Right lobe of liver (tissue), 6 donors: ENCODE measurements at regions not wholly inside any gene's neighbourhood (a gene's known extent, or its start where the extent isn't known, plus 50 kb on each side); places are given as distances from the start of the nearest gene placed in this dataset.

Source experiments
- ATAC-seq, 4 donors: fragments of 200-7000 bp; cut with Tn5 transposase; one replicate each; pipeline ENCODE4 v1.9.1; 2020; ENCODE audit warnings: mild to moderate bottlenecking in 4 of 4, moderate library complexity in 4 of 4
- DNase-seq, 3 donors: peaks; one replicate each; pipeline ENCODE4 v3.0.0-alpha.2; 2020
- H3K27ac ChIP-seq, 3 donors: fragments of 200-600 bp; one replicate each; pipeline ENCODE4 v1.8.0; 2022
- H3K27me3 ChIP-seq, 2 donors: fragments of 200-600 bp; one replicate each; pipeline ENCODE4 v1.8.0; 2022
- H3K36me3 ChIP-seq, 4 donors: fragments of 200-600 bp; sonication (generic) in 1 of 4; one replicate each; pipeline versions ENCODE4 v1.5.1 to v1.8.0; 2017 to 2022; ENCODE audit warnings: control low read depth in 1 of 4
- H3K4me1 ChIP-seq, 4 donors: fragments of 200-600 bp; sonication (generic) in 1 of 4; one replicate each; pipeline versions ENCODE4 v1.5.1 to v1.8.0; 2017 to 2022; ENCODE audit warnings: control low read depth in 1 of 4
- H3K4me3 ChIP-seq, 3 donors: fragments of 200-600 bp; one replicate each; pipeline ENCODE4 v1.8.0; 2022
- H3K9me3 ChIP-seq, 4 donors: fragments of 200-600 bp; sonication (generic) in 1 of 4; one replicate each; pipeline versions ENCODE4 v1.5.1 to v1.8.0; 2017 to 2022; ENCODE audit warnings: control low read depth in 1 of 4
- POLR2A ChIP-seq: fragments of 450-650 bp; IDR thresholded peaks from one replicate; pipeline ENCODE4 v1.6.1; 2017; ENCODE audit warnings: antibody characterized with exemption, mild to moderate bottlenecking
- WGBS: methylation state at CpG from one replicate; pipeline ENCODE4 v1.1.6; 2018; ENCODE audit warnings: low coverage, low lambda C conversion rate; ENCODE audit not compliant: insufficient coverage; ENCODE audit errors: missing lambda C conversion rate; 5-methylcytosine and 5-hydroxymethylcytosine counted together
- intact Hi-C, 2 donors: fragments of 100-400 bp; cut with DNase I; formaldehyde crosslinking; loops; one replicate each; pipeline versions ENCODE4 v1.11.2 to v1.14.1; 2022
- TF ChIP-seq, protein P1 (sequence below), 4 donors: fragments of 200-600 bp in 3 of 4; fragments of 450-650 bp in 1 of 4; IDR thresholded peaks; one replicate each; pipeline versions ENCODE4 v1.5.1 to v1.8.0; 2016 to 2022; ENCODE audit warnings: antibody characterized with exemption in 4 of 4, mild to moderate bottlenecking in 2 of 4
- donor health status: DM: no; HTN: yes; CAD: no.
- donor health status: DM: no; HTN: no; CAD: no.
- donor health status: DM: no; HTN: no; CAD: no.
- donor health status: DM: no; HTN: yes; CAD: no.
- donor health status: DM: no; HTN: yes; CAD: no.

DNA sequence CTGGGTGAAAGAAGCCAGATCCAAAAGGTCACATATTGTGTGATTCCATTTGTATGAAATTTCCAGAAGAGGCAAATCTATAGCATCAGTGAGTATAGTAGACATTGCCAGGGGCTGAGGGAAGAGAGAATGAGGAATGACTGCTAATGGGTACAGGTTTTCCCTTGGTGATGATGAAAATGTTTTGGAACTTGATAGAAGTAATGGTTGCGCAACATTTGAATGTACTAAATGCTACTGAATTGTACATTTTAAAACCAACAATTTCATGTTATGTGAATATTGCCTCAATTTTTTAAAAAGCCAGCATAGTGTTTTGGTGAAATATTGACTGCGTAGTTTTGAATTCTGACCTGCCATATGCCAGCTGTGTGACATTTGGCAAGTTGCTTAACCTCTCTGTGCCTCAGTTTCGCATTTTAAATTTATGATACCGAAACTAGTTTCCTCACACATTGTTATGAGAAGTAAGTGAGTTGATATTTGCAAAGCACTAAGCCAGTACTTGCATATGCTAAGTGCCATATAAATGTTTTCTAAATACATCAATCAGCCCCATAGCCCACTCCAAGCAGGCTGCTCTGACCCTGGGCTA, 75.4 kb upstream of the TMEM45B start:
- TF ChIP-seq, protein P1, sequence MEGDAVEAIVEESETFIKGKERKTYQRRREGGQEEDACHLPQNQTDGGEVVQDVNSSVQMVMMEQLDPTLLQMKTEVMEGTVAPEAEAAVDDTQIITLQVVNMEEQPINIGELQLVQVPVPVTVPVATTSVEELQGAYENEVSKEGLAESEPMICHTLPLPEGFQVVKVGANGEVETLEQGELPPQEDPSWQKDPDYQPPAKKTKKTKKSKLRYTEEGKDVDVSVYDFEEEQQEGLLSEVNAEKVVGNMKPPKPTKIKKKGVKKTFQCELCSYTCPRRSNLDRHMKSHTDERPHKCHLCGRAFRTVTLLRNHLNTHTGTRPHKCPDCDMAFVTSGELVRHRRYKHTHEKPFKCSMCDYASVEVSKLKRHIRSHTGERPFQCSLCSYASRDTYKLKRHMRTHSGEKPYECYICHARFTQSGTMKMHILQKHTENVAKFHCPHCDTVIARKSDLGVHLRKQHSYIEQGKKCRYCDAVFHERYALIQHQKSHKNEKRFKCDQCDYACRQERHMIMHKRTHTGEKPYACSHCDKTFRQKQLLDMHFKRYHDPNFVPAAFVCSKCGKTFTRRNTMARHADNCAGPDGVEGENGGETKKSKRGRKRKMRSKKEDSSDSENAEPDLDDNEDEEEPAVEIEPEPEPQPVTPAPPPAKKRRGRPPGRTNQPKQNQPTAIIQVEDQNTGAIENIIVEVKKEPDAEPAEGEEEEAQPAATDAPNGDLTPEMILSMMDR (IDR thresholded peaks at IDR 0.05) = no peak
- no peak for TF ChIP-seq POLR2A
- Histone ChIP-seq H3K9me3 (no peaks in the 10 kb centered on the region), H3K4me3 (no peak overlapping the region), H3K27ac (no peak overlapping the region), H3K4me1 (no peaks in the 10 kb centered on the region), H3K36me3 (no peaks in the 10 kb centered on the region), H3K27me3 (no peaks in the 10 kb centered on the region)
- no peak for ATAC-seq
- intact Hi-C loops = loop anchor here in 1 of 2 donors (10.0 kb wide), 1 partner anchor 365 kb away; the partner anchor contains the start of gene BARX2
- DNase-seq = no peak
- WGBS = 86% methylated on average over 4 of the region's 4 CpGs

DNA sequence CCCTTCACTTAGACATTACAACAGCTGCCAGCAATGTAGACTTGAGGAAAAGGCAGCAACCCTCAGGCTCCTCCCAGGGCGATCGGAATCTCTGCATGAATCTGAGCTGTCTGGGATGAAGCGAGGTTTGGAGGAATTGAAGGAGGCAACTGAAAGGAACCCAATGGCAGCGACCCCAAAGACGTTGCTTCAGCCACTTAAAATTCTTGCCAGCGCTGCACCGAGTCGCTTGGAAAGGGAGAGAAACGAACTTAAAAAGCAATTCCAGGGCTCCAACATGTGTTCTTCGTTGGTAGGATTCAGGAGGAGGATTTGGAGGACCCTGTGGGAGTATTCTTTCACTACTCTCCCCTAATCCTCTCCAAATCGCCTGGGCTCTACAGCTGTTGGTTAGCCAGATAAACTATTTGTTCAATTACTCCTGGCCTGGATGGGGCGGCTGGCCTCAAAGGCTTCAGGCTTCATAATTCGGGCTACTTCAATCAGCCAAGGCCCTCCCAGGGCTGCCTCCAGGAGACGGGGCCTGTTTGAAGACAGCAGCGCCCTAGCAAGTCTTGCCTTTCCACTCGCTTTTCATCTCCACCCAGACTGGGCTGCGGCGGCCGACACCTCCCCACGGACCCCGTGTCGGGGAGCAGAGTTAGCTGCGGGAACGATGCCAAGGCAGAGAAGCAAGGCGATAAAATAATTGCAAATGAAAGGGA, 72.4 kb upstream of the TMEM45B start:
- TF ChIP-seq POLR2A = no peak
- TF ChIP-seq, protein P1 (IDR thresholded peaks at IDR 0.05) = no peak
- 49% methylated on average over 11 of the region's 25 CpGs for WGBS
- Histone ChIP-seq H3K27me3 (no peaks in the 10 kb centered on the region), H3K36me3 (no peaks in the 10 kb centered on the region), H3K4me3 (no peak overlapping the region), H3K4me1 (no peaks in the 10 kb centered on the region), H3K9me3 (no peaks in the 10 kb centered on the region), H3K27ac (no peak overlapping the region)
- DNase-seq = peak in 1 of 3 donors; percentile 32
- intact Hi-C loops = loop anchor here in 1 of 2 donors (10.0 kb wide), 1 partner anchor 368 kb away; the partner anchor contains the start of gene BARX2
- ATAC-seq = no peak

DNA sequence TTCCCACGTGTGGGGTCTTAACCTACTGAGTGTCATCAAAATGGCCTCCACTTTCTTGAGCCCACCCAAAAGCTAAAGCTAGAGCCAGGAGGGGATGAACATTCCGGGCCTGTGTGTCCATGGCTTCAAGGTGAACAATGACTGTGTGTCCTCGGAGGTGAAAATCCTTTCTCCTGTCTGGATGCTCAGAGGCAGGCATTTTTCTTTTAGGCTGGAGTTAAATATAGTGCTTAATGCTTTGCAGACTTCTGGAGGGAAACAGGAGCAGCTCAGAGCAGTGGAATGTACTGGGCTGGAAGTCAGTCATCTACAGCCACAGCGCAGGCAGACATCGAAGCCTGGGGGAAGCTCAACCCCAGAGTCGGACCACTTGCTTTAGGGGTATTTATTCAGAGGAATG, 68.6 kb upstream of the TMEM45B start:
- Histone ChIP-seq H3K9me3 (no peaks in the 10 kb centered on the region), H3K4me3 (no peak overlapping the region), H3K27ac (no peak overlapping the region), H3K36me3 (no peaks in the 10 kb centered on the region), H3K4me1 (peaks cover 0 to 3% (median 0%) of the 10 kb centered on the region in 4 donors), H3K27me3 (no peaks in the 10 kb centered on the region)
- TF ChIP-seq, protein P1 (IDR thresholded peaks at IDR 0.05) = no peak
- TF ChIP-seq POLR2A = no peak
- WGBS = 63% methylated on average over 5 of the region's 6 CpGs
- intact Hi-C loops = loop anchor here in 1 of 2 donors (10.0 kb wide), 1 partner anchor 372 kb away; the partner anchor contains the start of gene BARX2
- no peak for ATAC-seq
- DNase-seq = no peak

DNA sequence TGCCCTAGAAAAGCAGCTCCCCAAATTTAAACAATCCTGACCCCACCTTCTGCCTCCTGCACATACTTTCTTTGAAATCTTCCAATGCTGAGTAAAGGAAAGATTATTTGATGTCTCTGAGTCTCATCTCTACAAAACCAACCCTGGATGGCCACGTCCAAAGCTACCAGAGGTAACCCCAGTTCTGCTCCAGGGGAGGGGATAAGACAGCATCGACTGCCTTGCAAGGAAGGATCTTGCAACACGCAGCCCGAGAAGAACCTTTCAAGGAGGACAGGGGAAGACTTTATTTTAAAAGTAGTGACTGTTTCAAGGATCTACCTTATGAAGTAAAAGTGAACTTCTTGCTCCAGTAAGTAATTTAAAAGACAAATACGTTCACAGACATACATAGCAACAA, 66.5 kb upstream of the TMEM45B start:
- no peak for ATAC-seq
- TF ChIP-seq, protein P1 (IDR thresholded peaks at IDR 0.05) = no peak
- Histone ChIP-seq H3K9me3 (no peaks in the 10 kb centered on the region), H3K36me3 (no peaks in the 10 kb centered on the region), H3K27ac (no peak overlapping the region), H3K27me3 (no peaks in the 10 kb centered on the region), H3K4me1 (peaks cover 0 to 3% (median 0%) of the 10 kb centered on the region in 4 donors), H3K4me3 (no peak overlapping the region)
- no peak for DNase-seq
- intact Hi-C loops = loop anchor here in 1 of 2 donors (10.0 kb wide), 1 partner anchor 374 kb away; the partner anchor contains the start of gene BARX2
- WGBS = 42% methylated on average over 5 of the region's 5 CpGs
